GM18498 (cell line): ENCODE measurements at regions not wholly inside any gene's neighbourhood (a gene's known extent, or its start where the extent isn't known, plus 50 kb on each side); places are given as distances from the start of the nearest gene placed in this dataset.
A peak's percentile ranks its signal among the peaks of the same experiment; 100 is the strongest.

Experiments
- ATAC-seq: cut with Tn5 transposase; IDR thresholded peaks from one replicate; pipeline ENCODE4 v1.9.1; 2021; ENCODE audit warnings: mild to moderate bottlenecking, moderate library complexity; ENCODE audit not compliant: unreplicated experiment

GRCh38 chr12:14252697-14253096 is 112.8 kb upstream of the ATF7IP start:
- no peak for ATAC-seq

DNA sequence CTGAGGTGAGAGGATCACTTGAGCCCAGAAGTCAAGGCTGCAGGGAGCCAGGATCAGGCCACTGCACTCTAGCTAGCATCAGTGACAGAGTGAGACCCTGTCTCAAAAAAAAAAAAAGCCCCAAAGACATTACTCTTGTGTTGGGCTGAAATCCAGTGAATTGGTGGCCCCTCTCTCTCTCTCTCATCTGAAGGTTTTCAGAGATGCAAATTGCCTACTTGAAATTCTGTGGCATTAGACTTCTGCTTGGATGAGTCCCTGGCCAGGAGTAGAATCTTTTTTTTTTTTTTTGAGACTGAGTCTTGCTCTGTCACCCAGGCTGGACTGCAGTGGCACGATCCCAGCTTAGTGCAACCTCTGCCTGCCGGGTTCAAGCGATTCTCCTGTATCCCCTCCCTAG is 112.0 kb upstream of the ATF7IP start:
- ATAC-seq: no peak

GRCh38 chr12:14254781-14255180 is 110.7 kb upstream of the ATF7IP start:
- ATAC-seq: no peak

GRCh38 chr12:14256121-14256520 is 109.4 kb upstream of the ATF7IP start:
- no peak for ATAC-seq

DNA sequence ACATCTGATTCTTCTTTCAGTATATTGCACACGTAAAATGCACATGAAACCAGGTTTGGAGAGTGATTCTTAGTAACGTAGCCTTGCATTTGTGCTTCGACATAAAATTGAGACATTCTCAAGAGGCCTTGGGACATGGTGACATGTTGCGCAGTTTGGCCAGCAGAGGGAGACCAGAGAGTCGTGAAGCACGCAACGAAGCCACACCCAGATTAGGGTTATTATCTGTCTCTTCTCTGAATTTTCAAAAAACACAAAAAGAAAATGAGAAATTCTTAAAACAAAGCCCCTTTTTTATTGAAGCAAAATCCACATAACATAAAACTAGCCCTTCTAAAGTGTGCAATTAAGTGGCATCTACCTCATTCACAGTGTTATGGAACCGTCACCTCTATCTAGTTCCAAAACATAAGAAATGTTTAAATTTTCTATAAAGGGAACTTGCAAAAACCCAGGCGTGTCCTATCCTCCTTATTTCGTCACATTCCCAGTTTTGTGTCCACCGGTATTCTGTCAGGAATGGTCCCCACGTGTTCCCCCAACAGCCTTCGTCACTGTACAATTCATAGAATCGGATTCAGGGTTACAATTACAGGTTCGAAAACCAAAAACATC is 108.8 kb upstream of the ATF7IP start:
- peak; percentile 73 for ATAC-seq

GRCh38 chr12:14257303-14257733 is 108.2 kb upstream of the ATF7IP start:
- no peak for ATAC-seq

DNA sequence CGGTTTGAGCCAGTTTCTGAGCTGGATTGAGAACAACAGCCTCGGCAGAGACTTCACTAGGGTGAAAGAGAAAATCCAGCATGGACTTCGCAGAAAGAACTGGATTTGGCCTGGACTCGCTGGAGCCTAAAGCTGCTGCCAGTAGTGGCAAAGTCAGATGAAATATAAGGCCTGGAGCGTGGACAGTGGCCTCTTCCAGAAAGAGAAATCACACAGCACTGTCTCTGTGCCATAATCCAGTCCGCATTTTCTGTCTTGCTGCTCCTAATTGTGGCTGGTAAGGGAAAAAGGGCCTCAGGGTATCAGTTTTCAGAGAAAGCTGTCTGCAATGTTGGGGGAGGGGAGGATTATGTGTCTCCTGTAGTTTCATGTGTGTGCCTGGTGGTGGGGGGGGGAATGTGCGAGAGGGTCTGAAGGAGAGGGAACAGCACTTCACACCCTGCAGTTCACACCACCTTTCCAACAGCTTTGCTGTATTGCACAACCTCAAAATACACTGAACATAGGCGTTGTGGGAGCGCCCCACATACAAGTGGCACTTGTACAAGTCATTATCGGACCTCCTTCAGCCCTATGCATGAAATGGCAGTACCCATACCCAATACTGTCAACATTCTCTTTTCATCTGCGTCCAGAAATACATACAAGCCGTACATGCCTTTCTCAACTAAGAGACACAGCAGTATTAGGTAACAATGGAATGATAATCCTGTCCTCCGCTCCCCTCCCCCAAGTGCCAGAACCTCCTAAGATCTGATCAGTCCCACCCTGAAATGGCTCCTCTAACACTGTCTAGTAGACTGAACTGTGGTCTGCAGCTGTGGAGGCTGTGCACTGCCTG is 107.5 kb upstream of the ATF7IP start:
- peak; percentile 55 for ATAC-seq

GRCh38 chr12:14258575-14258940 is 106.9 kb upstream of the ATF7IP start:
- ATAC-seq: no peak

GRCh38 chr12:14259481-14260010 is 105.9 kb upstream of the ATF7IP start:
- no peak for ATAC-seq

- no peak for ATAC-seq
Measured at GRCh38 chr12:14260011-14260993, 105.2 kb upstream of the ATF7IP start.

- ATAC-seq: no peak
Measured at GRCh38 chr12:14261096-14261495, 104.4 kb upstream of the ATF7IP start.

GRCh38 chr12:14261861-14262260 is 103.6 kb upstream of the ATF7IP start:
- no peak for ATAC-seq

DNA sequence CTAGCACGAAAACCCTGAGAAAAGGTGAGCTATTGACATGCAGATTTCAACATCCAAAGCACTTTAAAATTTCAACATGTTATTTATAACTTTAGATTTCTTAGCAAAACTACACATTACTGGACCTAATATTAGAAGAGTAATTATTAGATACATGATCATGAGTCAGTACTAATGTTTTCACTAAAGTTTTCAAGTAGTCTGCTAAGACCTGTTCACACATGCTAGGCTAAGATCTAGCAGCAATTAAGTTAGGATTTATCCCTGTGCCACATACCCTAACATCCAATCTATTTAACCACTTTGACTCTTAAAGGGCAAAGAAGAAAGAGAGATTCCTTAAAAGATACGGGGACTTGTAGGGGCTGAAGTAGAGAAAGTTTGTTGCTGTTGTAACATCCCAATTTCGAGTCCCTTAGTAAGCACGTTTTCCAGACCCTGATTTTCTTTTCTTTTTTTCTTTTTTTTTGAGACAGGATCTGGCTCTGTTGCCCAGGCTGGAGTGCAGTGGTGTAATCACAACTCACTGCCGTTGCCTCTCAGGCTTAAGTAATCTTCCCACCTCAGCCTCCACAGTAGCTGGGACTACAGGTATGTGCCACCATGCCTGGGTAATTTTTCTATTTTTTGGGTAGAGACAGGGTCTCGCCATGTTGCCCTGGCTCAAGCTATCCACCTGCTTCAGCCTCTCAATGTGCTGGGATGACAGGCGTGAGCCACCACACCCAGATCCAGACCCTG is 102.5 kb upstream of the ATF7IP start:
- ATAC-seq: no peak

- ATAC-seq: no peak
Measured at GRCh38 chr12:14263742-14264141, 101.7 kb upstream of the ATF7IP start.

DNA sequence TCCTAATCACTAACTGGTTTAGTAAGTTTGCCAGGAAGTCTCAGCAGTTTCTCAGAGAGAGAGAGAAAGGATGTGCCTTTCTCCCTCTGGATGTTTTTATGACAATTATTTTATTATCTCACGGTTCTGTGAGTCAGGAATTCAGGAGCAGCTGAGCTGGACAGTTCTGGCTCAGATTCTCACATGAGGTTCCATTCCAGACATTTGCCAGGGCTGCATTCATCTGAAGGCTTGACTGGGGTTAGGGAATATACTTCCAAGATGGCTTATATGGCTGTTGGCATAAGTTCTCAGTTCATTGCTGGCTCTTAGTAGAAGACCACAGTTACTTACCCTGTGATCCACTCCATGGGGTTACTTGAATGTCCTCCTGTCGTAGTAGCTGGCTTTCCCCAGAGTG is 101.2 kb upstream of the ATF7IP start:
- ATAC-seq: no peak

DNA sequence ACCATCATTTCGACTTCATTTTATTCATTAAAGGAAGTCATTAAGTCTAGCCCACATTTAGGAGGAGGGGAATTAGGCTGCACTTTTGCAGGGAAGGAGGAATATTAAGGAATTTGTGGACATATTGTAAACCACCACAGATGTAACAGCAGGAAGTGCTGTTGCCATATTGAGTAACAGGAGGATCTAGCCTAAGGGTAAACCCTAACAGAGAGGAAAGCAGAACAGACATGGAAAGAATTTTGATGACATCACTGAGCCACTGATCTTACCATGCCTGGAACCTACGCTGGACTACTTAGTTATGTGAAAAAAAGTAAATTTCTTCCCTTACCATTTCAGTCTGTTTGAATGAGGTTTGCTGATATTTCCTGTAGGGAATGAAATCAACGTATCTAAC is 100.7 kb upstream of the ATF7IP start:
- no peak for ATAC-seq

DNA sequence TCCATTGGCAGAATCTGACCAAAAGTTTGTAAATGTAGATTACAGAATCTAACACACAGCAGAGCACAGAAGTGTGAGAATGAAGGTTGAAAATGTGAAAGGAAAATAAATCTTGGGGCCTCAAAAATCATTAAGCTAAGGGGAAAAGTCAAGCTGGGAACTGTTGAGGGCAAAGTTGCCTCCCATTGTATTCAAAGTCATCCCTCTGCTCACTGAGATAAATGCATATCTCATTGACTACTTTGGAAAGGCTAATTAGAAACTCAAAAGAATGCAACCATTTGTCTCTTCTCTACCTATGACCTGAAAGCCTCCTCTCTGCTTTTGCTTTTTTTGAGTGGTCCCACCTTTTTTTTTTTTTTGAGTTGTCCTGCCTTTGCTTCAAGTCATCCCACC is 97.4 kb upstream of the ATF7IP start:
- no peak for ATAC-seq

DNA sequence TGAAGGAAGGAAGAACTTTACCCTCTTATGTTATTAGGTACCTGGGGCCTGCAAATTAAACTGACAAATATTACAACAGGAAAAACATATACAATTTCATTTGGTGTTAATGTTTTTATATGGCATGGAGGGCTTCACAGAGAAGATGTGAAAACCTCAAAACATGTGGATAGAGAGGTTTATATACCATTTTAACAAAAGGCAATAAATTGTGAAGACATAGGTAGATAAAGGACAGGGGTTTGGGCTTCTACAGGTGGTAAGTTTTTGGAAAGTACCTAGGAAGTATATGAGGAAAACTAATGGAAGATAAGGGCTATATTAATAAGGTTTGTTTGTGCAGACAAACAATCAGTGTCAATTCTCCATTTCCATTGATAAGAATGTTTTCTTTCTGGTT is 95.1 kb upstream of the ATF7IP start:
- ATAC-seq: no peak

DNA sequence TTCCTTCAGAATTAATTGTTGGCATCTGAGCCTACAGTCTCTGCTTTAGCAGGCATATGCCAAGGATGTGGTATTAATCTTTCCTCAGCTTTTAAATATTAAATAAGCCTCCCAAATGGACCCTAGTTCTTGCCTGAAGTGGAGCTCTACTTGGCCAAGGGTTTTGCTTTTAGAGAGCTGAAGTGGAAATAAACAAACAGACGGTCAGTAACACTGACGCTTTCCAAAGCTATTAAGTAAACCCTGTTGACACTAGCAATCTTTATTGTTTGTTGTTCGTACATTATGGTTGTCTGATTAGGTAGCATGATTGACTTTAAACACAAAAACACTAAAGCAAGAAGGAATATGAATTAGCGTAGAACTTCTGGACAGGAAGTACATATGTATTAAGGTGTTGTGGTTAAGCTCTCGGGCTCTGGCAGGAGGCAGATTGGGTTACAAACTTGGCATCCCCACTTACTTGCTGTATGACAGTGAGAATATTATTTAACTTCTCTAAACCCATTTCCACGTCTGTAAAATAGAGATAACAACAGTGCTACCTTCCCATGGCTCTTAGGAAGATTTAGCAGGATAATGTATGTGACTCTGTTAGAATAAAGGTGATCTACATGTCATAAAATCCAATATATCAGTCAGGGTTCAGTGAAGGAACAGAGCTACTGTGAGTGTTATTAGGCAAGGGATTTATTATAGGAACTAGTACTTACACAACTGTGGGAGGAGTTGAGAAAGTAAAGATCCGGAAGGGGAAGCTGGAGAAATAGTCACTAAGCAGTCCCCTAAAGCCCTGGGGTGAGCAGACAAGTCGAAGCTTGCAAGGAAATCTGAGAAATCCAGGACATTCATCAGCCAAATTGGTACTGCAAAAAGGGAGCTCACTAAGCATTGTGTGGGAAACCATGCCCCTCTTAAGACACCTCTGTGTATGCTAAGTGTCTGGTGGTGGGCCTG is 92.2 kb upstream of the ATF7IP start:
- peak; percentile 50 for ATAC-seq
